MM.1S (cell line): ENCODE measurements at regions not wholly inside any gene's neighbourhood (a gene's known extent, or its start where the extent isn't known, plus 50 kb on each side); places are given as distances from the start of the nearest gene placed in this dataset.

ENCODE experiments used
- EZH2 ChIP-seq: fragments of 300-600 bp; sonication (generic); optimal IDR thresholded peaks from 2 replicates; pipeline ENCODE3; 2017; ENCODE audit warnings: low read depth, mild to moderate bottlenecking, antibody characterized with exemption, low read length, mixed read lengths
- EZH2phosphoT487 ChIP-seq: fragments of 300-600 bp; sonication (generic); IDR thresholded peaks from 2 replicates; pipeline ENCODE4 v1.6.1; 2018; ENCODE audit warnings: antibody characterized with exemption, low read length
- TF ChIP-seq, protein P1 (sequence below): fragments of 300-600 bp; sonication (generic); IDR thresholded peaks from 2 replicates; pipeline ENCODE4 v1.5.1; 2016; ENCODE audit warnings: antibody characterized with exemption, low read length, mixed read lengths

DNA sequence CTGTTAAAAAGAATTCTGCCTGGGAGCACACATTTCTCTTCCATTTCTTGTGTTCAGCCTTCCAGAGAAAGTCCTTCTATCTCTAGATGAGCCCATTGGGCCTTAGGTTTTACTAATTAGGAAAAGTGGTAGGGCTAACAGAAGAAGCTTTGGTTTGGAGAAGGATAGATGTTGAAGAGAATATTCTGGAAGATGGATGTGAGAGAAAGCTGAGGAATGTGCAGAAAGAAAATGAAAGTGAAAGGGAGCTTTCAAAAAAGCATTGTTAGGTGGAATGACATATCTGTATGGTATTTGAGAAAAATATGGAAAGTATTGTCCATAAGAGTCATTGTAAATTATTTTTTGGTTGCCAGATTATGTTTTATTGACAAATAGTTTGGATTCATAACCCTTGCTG is 474.8 kb upstream of the SLIT2 start:
- TF ChIP-seq, protein P1, sequence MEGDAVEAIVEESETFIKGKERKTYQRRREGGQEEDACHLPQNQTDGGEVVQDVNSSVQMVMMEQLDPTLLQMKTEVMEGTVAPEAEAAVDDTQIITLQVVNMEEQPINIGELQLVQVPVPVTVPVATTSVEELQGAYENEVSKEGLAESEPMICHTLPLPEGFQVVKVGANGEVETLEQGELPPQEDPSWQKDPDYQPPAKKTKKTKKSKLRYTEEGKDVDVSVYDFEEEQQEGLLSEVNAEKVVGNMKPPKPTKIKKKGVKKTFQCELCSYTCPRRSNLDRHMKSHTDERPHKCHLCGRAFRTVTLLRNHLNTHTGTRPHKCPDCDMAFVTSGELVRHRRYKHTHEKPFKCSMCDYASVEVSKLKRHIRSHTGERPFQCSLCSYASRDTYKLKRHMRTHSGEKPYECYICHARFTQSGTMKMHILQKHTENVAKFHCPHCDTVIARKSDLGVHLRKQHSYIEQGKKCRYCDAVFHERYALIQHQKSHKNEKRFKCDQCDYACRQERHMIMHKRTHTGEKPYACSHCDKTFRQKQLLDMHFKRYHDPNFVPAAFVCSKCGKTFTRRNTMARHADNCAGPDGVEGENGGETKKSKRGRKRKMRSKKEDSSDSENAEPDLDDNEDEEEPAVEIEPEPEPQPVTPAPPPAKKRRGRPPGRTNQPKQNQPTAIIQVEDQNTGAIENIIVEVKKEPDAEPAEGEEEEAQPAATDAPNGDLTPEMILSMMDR, result no peak
- no peak for TF ChIP-seq EZH2
- no peak for TF ChIP-seq EZH2phosphoT487
